Subcutaneous abdominal adipose tissue (tissue), 5 donors: ENCODE measurements at regions not wholly inside any gene's neighbourhood (a gene's known extent, or its start where the extent isn't known, plus 50 kb on each side); places are given as distances from the start of the nearest gene placed in this dataset.

Experiments
- H3K27ac ChIP-seq: one replicate; pipeline ENCODE4 v1.7.0; 2013; ENCODE audit warnings: low read depth, mild to moderate bottlenecking, inconsistent platforms, low read length, moderate library complexity
- H3K27me3 ChIP-seq, 5 donors: one replicate each; pipeline ENCODE4 v1.7.0; 2013; ENCODE audit warnings: low read length in 5 of 5, inconsistent platforms in 1 of 5; ENCODE audit not compliant: control insufficient read depth in 5 of 5, insufficient read depth in 4 of 5
- H3K36me3 ChIP-seq, 5 donors: one replicate each; pipeline ENCODE4 v1.7.0; 2013; ENCODE audit warnings: low read length in 5 of 5; ENCODE audit not compliant: control insufficient read depth in 5 of 5, insufficient read depth in 5 of 5
- H3K4me1 ChIP-seq, 5 donors: one replicate each; pipeline ENCODE4 v1.7.0; 2013; ENCODE audit warnings: low read length in 5 of 5, mild to moderate bottlenecking in 3 of 5, moderate library complexity in 1 of 5; ENCODE audit not compliant: control insufficient read depth in 5 of 5, insufficient read depth in 5 of 5
- H3K4me3 ChIP-seq, 5 donors: one replicate each; pipeline ENCODE4 v1.7.0; 2013; ENCODE audit warnings: low read length in 5 of 5, low read depth in 1 of 5
- H3K9ac ChIP-seq, 5 donors: one replicate each; pipeline ENCODE4 v1.7.0; 2013; ENCODE audit warnings: low read length in 5 of 5, mild to moderate bottlenecking in 4 of 5, moderate library complexity in 3 of 5
- H3K9me3 ChIP-seq, 5 donors: one replicate each; pipeline ENCODE4 v1.7.0; 2013; ENCODE audit warnings: low read length in 5 of 5; ENCODE audit not compliant: control insufficient read depth in 5 of 5
- donor health status: healthy.
- donor health status: healthy.
- donor health status: healthy.
- donor health status: healthy.
- donor health status: healthy.

- H3K4me1 ChIP-seq, result no peaks in the 10 kb centered on the region
- no peak overlapping the region for H3K27ac ChIP-seq
- H3K9me3 ChIP-seq, result peaks cover 0 to 6% (median 0%) of the 10 kb centered on the region in 5 donors
- no peak overlapping the region for H3K4me3 ChIP-seq
- H3K36me3 ChIP-seq, result no peaks in the 10 kb centered on the region
- H3K27me3 ChIP-seq, result no peaks in the 10 kb centered on the region
- H3K9ac ChIP-seq, result no peak overlapping the region
Measured at GRCh38 chr3:135674508-135674907, 291.0 kb upstream of the PPP2R3A start.

GRCh38 chr3:135678386-135678785 lies 287.1 kb upstream of the PPP2R3A start:
- Histone ChIP-seq H3K4me3 (no peak overlapping the region), H3K27me3 (no peaks in the 10 kb centered on the region), H3K9me3 (peaks cover 0 to 15% (median 5%) of the 10 kb centered on the region in 5 donors), H3K4me1 (no peaks in the 10 kb centered on the region), H3K9ac (no peak overlapping the region), H3K27ac (no peak overlapping the region), H3K36me3 (no peaks in the 10 kb centered on the region)

- H3K4me3 ChIP-seq, result no peak overlapping the region
- peaks cover 0 to 4% (median 2%) of the 10 kb centered on the region in 5 donors for H3K9me3 ChIP-seq
Measured at GRCh38 chr3:135688003-135688402, 277.5 kb upstream of the PPP2R3A start.

GRCh38 chr3:135690664-135691063 lies 274.9 kb upstream of the PPP2R3A start:
- Histone ChIP-seq H3K27me3 (no peaks in the 10 kb centered on the region), H3K36me3 (no peaks in the 10 kb centered on the region), H3K9me3 (no peaks in the 10 kb centered on the region), H3K9ac (no peak overlapping the region), H3K4me1 (no peaks in the 10 kb centered on the region), H3K4me3 (no peak overlapping the region), H3K27ac (no peak overlapping the region)

More at GRCh38 chr3:135688003-135688402, 277.5 kb upstream of the PPP2R3A start:
- Histone ChIP-seq H3K4me1 (no peaks in the 10 kb centered on the region), H3K36me3 (no peaks in the 10 kb centered on the region), H3K9ac (no peak overlapping the region), H3K27ac (no peak overlapping the region), H3K27me3 (no peaks in the 10 kb centered on the region)

GRCh38 chr3:135691240-135691639 lies 274.3 kb upstream of the PPP2R3A start:
- H3K4me1 ChIP-seq, result no peaks in the 10 kb centered on the region
- no peak overlapping the region for H3K4me3 ChIP-seq
- H3K9ac ChIP-seq, result no peak overlapping the region
- H3K9me3 ChIP-seq, result no peaks in the 10 kb centered on the region
- no peaks in the 10 kb centered on the region for H3K27me3 ChIP-seq
- no peak overlapping the region for H3K27ac ChIP-seq
- no peaks in the 10 kb centered on the region for H3K36me3 ChIP-seq

- H3K4me3 ChIP-seq, result no peak overlapping the region
- H3K27ac ChIP-seq, result no peak overlapping the region
- no peaks in the 10 kb centered on the region for H3K4me1 ChIP-seq
- no peaks in the 10 kb centered on the region for H3K27me3 ChIP-seq
- no peaks in the 10 kb centered on the region for H3K9me3 ChIP-seq
- H3K9ac ChIP-seq, result no peak overlapping the region
- H3K36me3 ChIP-seq, result no peaks in the 10 kb centered on the region
Measured at GRCh38 chr3:135694142-135694541, 271.4 kb upstream of the PPP2R3A start.

- Histone ChIP-seq H3K27ac (no peak overlapping the region), H3K36me3 (no peaks in the 10 kb centered on the region), H3K4me3 (no peak overlapping the region), H3K27me3 (no peaks in the 10 kb centered on the region), H3K9me3 (peaks cover 0 to 3% (median 0%) of the 10 kb centered on the region in 5 donors), H3K9ac (no peak overlapping the region), H3K4me1 (no peaks in the 10 kb centered on the region)
Measured at GRCh38 chr3:135699741-135700140, 265.8 kb upstream of the PPP2R3A start.

GRCh38 chr3:135706758-135707375 lies 258.7 kb upstream of the PPP2R3A start:
- Histone ChIP-seq H3K36me3 (no peaks in the 10 kb centered on the region), H3K27ac (no peak overlapping the region), H3K9ac (no peak overlapping the region), H3K4me1 (no peaks in the 10 kb centered on the region), H3K4me3 (no peak overlapping the region), H3K9me3 (peaks cover 0 to 3% (median 0%) of the 10 kb centered on the region in 5 donors), H3K27me3 (no peaks in the 10 kb centered on the region)

- Histone ChIP-seq H3K27ac (no peak overlapping the region), H3K4me3 (no peak overlapping the region), H3K36me3 (no peaks in the 10 kb centered on the region), H3K4me1 (no peaks in the 10 kb centered on the region), H3K27me3 (no peaks in the 10 kb centered on the region), H3K9me3 (peaks cover 0 to 11% (median 8%) of the 10 kb centered on the region in 5 donors), H3K9ac (no peak overlapping the region)
Measured at GRCh38 chr3:135719449-135719848, 246.1 kb upstream of the PPP2R3A start.

- H3K9me3 ChIP-seq, result peaks cover 2 to 43% (median 19%) of the 10 kb centered on the region in 5 donors
- H3K27me3 ChIP-seq, result no peaks in the 10 kb centered on the region
- no peaks in the 10 kb centered on the region for H3K36me3 ChIP-seq
- no peaks in the 10 kb centered on the region for H3K4me1 ChIP-seq
- H3K4me3 ChIP-seq, result no peak overlapping the region
- H3K9ac ChIP-seq, result no peak overlapping the region
- H3K27ac ChIP-seq, result no peak overlapping the region
Measured at GRCh38 chr3:135728007-135728721, 237.4 kb upstream of the PPP2R3A start.
